GM12891 (cell line): ENCODE measurements at regions not wholly inside any gene's neighbourhood (a gene's known extent, or its start where the extent isn't known, plus 50 kb on each side); places are given as distances from the start of the nearest gene placed in this dataset.

Source experiments
- DNase-seq: peaks from one replicate; pipeline ENCODE4 v3.0.0; 2011; ENCODE audit warnings: low spot score; ENCODE audit not compliant: insufficient read length
- FAIRE-seq: peaks from 2 replicates; lab custom pipeline; 2011; peaks lifted over from hg19 to GRCh38; lab: Jason Lieb, UNC
- PAX5 ChIP-seq: IDR thresholded peaks from 2 replicates; pipeline ENCODE4 v1.6.1; 2011; ENCODE audit warnings: low read length, moderate library complexity, mild to moderate bottlenecking; ENCODE audit not compliant: insufficient read depth, severe bottlenecking
- POLR2A ChIP-seq: IDR thresholded peaks from 2 replicates; pipeline ENCODE4 v1.6.1; 2011; ENCODE audit warnings: low read depth, low read length, control low read depth
- POLR2AphosphoS5 ChIP-seq: IDR thresholded peaks from 2 replicates; pipeline ENCODE4 v1.6.1; 2011; ENCODE audit warnings: low read depth, low read length, control low read depth
- POU2F2 ChIP-seq: IDR thresholded peaks from 2 replicates; pipeline ENCODE4 v1.6.1; 2011; ENCODE audit warnings: low read depth, mild to moderate bottlenecking, control low read depth, low read length, moderate library complexity
- SPI1 ChIP-seq: IDR thresholded peaks from 2 replicates; pipeline ENCODE4 v1.6.1; 2011; ENCODE audit warnings: low read depth, low read length, control low read depth
- TAF1 ChIP-seq: IDR thresholded peaks from 2 replicates; pipeline ENCODE4 v1.6.1; 2011; ENCODE audit warnings: low read depth, low read length, control low read depth

DNA sequence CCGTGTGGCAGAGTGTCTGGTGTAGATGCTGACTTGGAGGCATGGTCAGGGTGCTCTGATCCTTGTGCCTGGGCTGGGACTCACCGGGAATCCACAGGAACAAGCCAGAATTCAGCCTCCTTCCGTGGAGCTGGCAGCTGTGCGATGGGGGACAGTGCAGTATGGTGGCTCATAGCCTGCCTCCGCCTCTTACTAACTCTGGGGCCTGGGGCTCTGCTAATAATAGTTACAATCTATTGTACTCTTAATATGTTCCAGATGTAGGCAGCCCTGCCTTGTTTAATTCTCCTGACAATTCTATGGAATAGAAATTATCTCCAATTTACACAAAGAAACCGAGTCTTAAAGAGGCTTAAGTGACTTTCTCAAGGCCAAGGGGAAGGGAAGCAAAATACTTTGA is 77.6 kb downstream of the PCDH1 start:
- DNase-seq = no peak
- TF ChIP-seq PAX5 (no peak), POLR2AphosphoS5 (no peak), POLR2A (no peak), POU2F2 (no peak), TAF1 (no peak), SPI1 (no peak)
- FAIRE-seq = no peak

GRCh38 chr5:141799507-141800167 is 78.6 kb downstream of the PCDH1 start:
- FAIRE-seq (no peak), DNase-seq (no peak)
- TF ChIP-seq POU2F2 (no peak), SPI1 (no peak), POLR2AphosphoS5 (no peak), PAX5 (no peak), POLR2A (no peak), TAF1 (no peak)

DNA sequence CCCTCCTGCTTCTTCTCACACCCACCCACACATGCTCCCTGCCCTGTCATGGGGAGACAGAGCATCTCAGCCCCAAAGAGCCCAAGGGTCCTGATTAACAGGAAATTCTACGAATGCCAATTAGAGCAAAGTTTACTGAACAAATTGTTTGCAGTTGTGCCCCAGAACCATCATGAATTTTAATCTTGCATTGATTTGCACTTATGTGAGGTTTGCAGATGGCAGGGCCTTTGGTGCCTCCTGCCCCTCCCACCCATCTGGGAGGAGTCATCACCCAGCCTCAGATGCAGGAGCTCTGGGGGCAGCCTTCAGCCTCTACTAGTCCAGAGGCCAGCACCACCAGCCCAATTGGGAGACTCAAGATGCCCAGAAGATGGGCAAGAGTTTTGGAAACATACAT is 80.8 kb downstream of the PCDH1 start:
- TF ChIP-seq PAX5 = no peak
- TF ChIP-seq TAF1 = no peak
- TF ChIP-seq POLR2A = no peak
- TF ChIP-seq POU2F2 = no peak
- TF ChIP-seq POLR2AphosphoS5 = no peak
- no peak for TF ChIP-seq SPI1
- DNase-seq (no peak), FAIRE-seq (no peak)

- TF ChIP-seq POLR2A (no peak), SPI1 (no peak), PAX5 (no peak), POU2F2 (no peak), TAF1 (no peak), POLR2AphosphoS5 (no peak)
- FAIRE-seq (no peak), DNase-seq (no peak)
Observed at GRCh38 chr5:141795421-141795820, 82.8 kb downstream of the PCDH1 start.

DNA sequence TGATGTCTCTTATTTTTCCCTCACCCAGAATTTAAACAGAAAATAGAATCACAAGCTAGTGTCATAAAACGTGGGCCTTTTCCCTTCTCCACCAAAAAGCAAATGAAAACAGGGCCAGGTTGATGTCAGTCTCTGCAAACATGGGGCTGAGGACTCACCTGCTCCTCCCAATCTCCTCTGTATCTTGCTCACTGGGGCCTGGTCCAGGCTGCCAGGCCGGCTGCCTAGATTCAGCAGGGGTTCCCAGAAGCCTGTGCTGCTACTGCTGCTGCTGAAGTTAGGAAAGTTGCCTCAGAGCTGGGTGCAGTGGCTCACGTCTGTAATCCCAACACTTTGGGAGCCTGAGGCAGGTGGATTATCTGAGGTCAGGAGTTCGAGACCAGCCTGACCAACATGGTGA is 84.3 kb downstream of the PCDH1 start:
- FAIRE-seq = no peak
- no peak for DNase-seq
- TF ChIP-seq SPI1 = no peak

- no peak for TF ChIP-seq TAF1
- no peak for TF ChIP-seq SPI1
- TF ChIP-seq POLR2A = no peak
- TF ChIP-seq POLR2AphosphoS5 = no peak
- TF ChIP-seq POU2F2 = no peak
- TF ChIP-seq PAX5 = no peak
- no peak for FAIRE-seq
- DNase-seq = no peak
Observed at GRCh38 chr5:141793403-141793802, 84.8 kb downstream of the PCDH1 start.

DNA sequence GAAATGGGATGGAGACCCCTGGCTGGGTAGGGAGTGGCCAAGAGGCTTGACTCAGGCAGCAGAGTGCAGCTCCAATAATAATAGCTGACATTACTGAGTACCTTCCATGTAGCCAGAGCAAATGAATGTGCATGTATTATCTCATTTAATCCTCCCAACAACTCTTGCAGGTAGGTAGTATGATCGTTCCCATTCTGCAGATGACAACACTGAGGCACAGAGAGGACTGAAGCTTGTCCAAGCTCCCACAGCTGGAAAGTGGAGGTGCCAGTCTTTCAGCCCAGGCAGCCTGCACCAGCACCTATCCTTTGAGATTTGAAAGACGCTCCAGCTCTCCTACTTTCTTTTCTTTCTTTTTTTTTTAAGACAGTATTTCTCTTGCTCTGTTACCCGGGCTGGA is 87.6 kb downstream of the PCDH1 start:
- FAIRE-seq (no peak), DNase-seq (no peak)
- TF ChIP-seq POLR2AphosphoS5 = no peak
- TF ChIP-seq POU2F2 = no peak
- no peak for TF ChIP-seq POLR2A
- TF ChIP-seq TAF1 = no peak
- TF ChIP-seq SPI1 = no peak
- TF ChIP-seq PAX5 = no peak

DNA sequence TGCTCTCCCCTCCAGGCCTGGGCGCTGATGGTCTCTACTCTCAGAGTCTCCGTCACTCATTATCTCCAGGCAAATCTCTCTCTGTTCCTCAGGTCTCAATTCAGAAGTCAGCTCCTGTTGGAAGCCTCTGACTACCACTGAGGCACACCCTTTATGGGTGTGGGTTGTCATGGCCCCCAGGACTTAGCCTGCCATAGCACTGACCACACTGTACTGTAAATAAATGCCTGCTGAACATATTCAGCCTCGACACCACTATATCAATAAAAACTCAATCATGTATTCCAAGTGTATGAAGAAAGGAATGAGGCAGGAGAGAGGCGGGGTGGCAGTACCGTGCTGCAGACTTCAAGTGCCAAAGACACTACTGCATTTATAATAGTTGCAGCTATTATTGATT is 88.9 kb downstream of the PCDH1 start:
- TF ChIP-seq PAX5 = no peak
- no peak for TF ChIP-seq TAF1
- no peak for TF ChIP-seq POLR2A
- TF ChIP-seq SPI1 = no peak
- no peak for TF ChIP-seq POU2F2
- TF ChIP-seq POLR2AphosphoS5 = no peak
- no peak for FAIRE-seq

GRCh38 chr5:141788296-141788970 is 89.8 kb downstream of the PCDH1 start:
- FAIRE-seq = no peak
- TF ChIP-seq PAX5 (no peak), POLR2A (no peak), SPI1 (no peak), POU2F2 (no peak), TAF1 (no peak)

More for the DNA sequence above, 88.9 kb downstream of the PCDH1 start:
- no peak for DNase-seq

GRCh38 chr5:141787376-141787775 is 90.8 kb downstream of the PCDH1 start:
- no peak for FAIRE-seq
- no peak for TF ChIP-seq SPI1
- DNase-seq = no peak

More at GRCh38 chr5:141788296-141788970, 89.8 kb downstream of the PCDH1 start:
- DNase-seq = no peak
